CD4-positive, alpha-beta T cell (primary cell): ENCODE measurements at regions not wholly inside any gene's neighbourhood (a gene's known extent, or its start where the extent isn't known, plus 50 kb on each side); places are given as distances from the start of the nearest gene placed in this dataset.

ENCODE experiments used
- ATAC-seq: fragments of 200-7000 bp; cut with Tn5 transposase; one replicate; pipeline ENCODE4 v1.10.0; 2022; ENCODE audit warnings: mild to moderate bottlenecking; ENCODE audit not compliant: poor library complexity
- CTCF ChIA-PET: fragments of 350-600 bp; sonication (Branson Sonifier 250); formaldehyde crosslinking; loops from one replicate; lab custom pipeline; 2021; ENCODE audit warnings: antibody characterized with exemption, inconsistent platforms; lab: Charles Lee
- POLR2A ChIA-PET: fragments of 350-600 bp; sonication (Branson Sonifier 250); formaldehyde crosslinking; loops from one replicate; lab custom pipeline; 2021; ENCODE audit warnings: antibody characterized with exemption, inconsistent platforms; lab: Charles Lee
- DNase-seq, 14 experiments: peaks; one replicate each; pipeline ENCODE4 v3.0.0-alpha.2; 2013 to 2020; ENCODE audit warnings: mixed read lengths in 2 of 14
- H3K27ac ChIP-seq, 2 donors: one replicate each; pipeline versions ENCODE4 v1.5.1 to v1.7.0; 2013; ENCODE audit warnings: low read length in 2 of 2, low read depth in 1 of 2, mild to moderate bottlenecking in 1 of 2
- H3K27me3 ChIP-seq, 2 experiments: 1 replicate in 1 of 2; 2 replicates in 1 of 2; pipeline versions ENCODE4 v1.6.1 to v1.7.0; 2013; ENCODE audit warnings: low read length in 2 of 2, control low read depth in 1 of 2, mild to moderate bottlenecking in 1 of 2, moderate library complexity in 1 of 2; ENCODE audit not compliant: insufficient read depth in 2 of 2, control insufficient read depth in 1 of 2
- H3K36me3 ChIP-seq: one replicate; pipeline ENCODE4 v1.6.1; 2013; ENCODE audit warnings: low read length, control low read depth; ENCODE audit not compliant: insufficient read depth
- H3K4me1 ChIP-seq: one replicate; pipeline ENCODE4 v1.6.1; 2013; ENCODE audit warnings: low read length, control low read depth; ENCODE audit not compliant: insufficient read depth
- H3K4me3 ChIP-seq: one replicate; pipeline ENCODE4 v1.5.1; 2013; ENCODE audit warnings: mild to moderate bottlenecking, low read length, moderate library complexity
- H3K9me3 ChIP-seq, 2 experiments: 1 replicate in 1 of 2; 2 replicates in 1 of 2; pipeline versions ENCODE4 v1.6.1 to v1.7.0; 2013; ENCODE audit warnings: low read length in 2 of 2, mild to moderate bottlenecking in 2 of 2, control low read depth in 1 of 2, moderate library complexity in 1 of 2; ENCODE audit not compliant: control insufficient read depth in 1 of 2, insufficient read depth in 1 of 2
- H3K27ac Mint-ChIP-seq: one replicate; pipeline ENCODE4 v1.8.0; 2020; ENCODE audit warnings: mixed read lengths
- H3K27me3 Mint-ChIP-seq: one replicate; pipeline ENCODE4 v1.8.0; 2021; ENCODE audit warnings: mixed read lengths
- H3K36me3 Mint-ChIP-seq: one replicate; pipeline ENCODE4 v1.8.0; 2021; ENCODE audit warnings: low read depth, mixed read lengths
- H3K4me1 Mint-ChIP-seq: one replicate; pipeline ENCODE4 v1.8.0; 2021; ENCODE audit warnings: low read depth, mixed read lengths
- H3K4me3 Mint-ChIP-seq: one replicate; pipeline ENCODE4 v1.8.0; 2020; ENCODE audit warnings: mild to moderate bottlenecking, mixed read lengths
- H3K9me3 Mint-ChIP-seq: one replicate; pipeline ENCODE4 v1.8.0; 2020; ENCODE audit warnings: mixed read lengths
- intact Hi-C, 2 experiments: fragments of 100-400 bp; cut with DNase I in 1 of 2; cut with micrococcal nuclease in 1 of 2; formaldehyde crosslinking; loops; one replicate each; pipeline versions ENCODE4 v1.15.1 to v1.9.0; 2023 to 2025; cut with DNase I, micrococcal nuclease
- TF ChIP-seq, protein P1 (sequence below): fragments of 200-600 bp; IDR thresholded peaks from one replicate; pipeline ENCODE4 v1.8.0; 2022; ENCODE audit warnings: antibody characterized with exemption, mild to moderate bottlenecking

DNA sequence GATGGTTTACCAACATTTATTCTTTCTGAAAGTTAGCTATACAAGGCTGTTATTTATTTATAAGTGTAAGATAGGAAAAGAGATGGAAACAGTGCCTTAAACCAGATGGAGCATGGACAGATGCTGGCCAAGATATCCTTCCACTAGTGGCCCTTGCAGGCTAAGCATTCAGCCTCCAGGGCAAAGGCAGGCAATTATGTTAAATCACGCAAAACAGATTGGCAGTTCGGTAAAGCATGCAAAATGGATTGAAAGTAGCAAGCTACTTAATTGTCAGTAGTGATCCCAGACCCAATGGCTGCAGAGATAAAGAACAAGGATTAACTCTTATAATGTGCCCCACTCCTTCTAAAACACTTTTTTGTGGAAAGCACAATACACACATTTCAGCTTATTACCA is 105.4 kb upstream of the MAP4K3 start:
- ATAC-seq (no peak), DNase-seq (no peak)
- POLR2A ChIA-PET: no interaction called here
- no peaks in the 10 kb centered on the region for H3K4me1 Mint-ChIP-seq
- no peaks in the 10 kb centered on the region for H3K9me3 ChIP-seq
- no peak overlapping the region for H3K4me3 ChIP-seq
- H3K4me3 Mint-ChIP-seq: no peak overlapping the region
- no peaks in the 10 kb centered on the region for H3K36me3 Mint-ChIP-seq
- H3K27me3 ChIP-seq: no peaks in the 10 kb centered on the region
- H3K9me3 Mint-ChIP-seq: no peaks in the 10 kb centered on the region
- intact Hi-C loops: no loop called here
- H3K27ac Mint-ChIP-seq: no peak overlapping the region
- CTCF ChIA-PET: no interaction called here
- no peaks in the 10 kb centered on the region for H3K27me3 Mint-ChIP-seq
- TF ChIP-seq, protein P1, sequence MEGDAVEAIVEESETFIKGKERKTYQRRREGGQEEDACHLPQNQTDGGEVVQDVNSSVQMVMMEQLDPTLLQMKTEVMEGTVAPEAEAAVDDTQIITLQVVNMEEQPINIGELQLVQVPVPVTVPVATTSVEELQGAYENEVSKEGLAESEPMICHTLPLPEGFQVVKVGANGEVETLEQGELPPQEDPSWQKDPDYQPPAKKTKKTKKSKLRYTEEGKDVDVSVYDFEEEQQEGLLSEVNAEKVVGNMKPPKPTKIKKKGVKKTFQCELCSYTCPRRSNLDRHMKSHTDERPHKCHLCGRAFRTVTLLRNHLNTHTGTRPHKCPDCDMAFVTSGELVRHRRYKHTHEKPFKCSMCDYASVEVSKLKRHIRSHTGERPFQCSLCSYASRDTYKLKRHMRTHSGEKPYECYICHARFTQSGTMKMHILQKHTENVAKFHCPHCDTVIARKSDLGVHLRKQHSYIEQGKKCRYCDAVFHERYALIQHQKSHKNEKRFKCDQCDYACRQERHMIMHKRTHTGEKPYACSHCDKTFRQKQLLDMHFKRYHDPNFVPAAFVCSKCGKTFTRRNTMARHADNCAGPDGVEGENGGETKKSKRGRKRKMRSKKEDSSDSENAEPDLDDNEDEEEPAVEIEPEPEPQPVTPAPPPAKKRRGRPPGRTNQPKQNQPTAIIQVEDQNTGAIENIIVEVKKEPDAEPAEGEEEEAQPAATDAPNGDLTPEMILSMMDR: no peak
- no peaks in the 10 kb centered on the region for H3K4me1 ChIP-seq
- no peak overlapping the region for H3K27ac ChIP-seq
- H3K36me3 ChIP-seq: no peaks in the 10 kb centered on the region

DNA sequence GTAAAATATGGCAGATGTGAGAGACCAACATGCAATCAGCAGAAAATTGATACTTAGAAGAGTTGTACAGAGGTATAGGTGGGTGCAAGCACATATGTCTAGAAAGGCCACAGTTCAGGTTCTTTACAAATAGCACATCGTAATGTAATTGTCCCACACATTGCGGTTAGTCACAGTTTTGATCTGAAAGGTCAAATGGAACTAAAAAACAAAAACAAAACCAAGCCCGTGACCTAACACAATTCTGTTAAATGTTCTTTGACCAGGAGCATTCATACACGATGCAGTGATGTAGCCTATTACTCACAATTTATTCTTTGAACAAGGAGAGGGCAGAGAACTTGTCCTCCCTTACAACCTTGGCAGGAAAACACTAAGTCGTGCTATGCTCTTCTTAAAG is 108.9 kb upstream of the MAP4K3 start:
- Mint-ChIP-seq H3K4me3 (no peak overlapping the region), H3K27me3 (no peaks in the 10 kb centered on the region), H3K9me3 (no peaks in the 10 kb centered on the region), H3K27ac (no peak overlapping the region), H3K4me1 (no peaks in the 10 kb centered on the region), H3K36me3 (no peaks in the 10 kb centered on the region)
- Histone ChIP-seq H3K36me3 (no peaks in the 10 kb centered on the region), H3K27ac (no peak overlapping the region), H3K4me1 (no peaks in the 10 kb centered on the region), H3K9me3 (no peaks in the 10 kb centered on the region), H3K27me3 (no peaks in the 10 kb centered on the region), H3K4me3 (no peak overlapping the region)
- intact Hi-C loops: no loop called here
- no peak for DNase-seq
- TF ChIP-seq, protein P1: no peak
- ATAC-seq: no peak
- ChIA-PET POLR2A (no interaction called here), CTCF (no interaction called here)

DNA sequence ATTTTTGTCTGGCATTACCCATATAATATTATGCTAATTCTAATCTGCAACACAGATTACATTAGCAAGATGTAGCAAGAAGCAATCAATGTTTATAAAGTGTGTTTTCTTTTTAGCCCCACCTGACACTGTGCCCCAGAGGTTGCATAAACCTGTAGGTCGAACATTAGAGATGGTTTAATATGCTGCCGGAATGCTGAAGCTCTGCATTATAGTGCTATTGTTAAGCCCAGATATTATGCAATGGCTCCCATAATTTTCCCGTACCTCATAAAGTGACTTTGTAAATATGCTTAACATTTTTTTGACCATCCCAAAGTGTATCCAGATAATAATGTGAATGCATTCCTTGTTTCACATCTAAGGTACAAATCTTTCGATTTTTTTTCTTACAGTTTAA is 109.3 kb upstream of the MAP4K3 start:
- intact Hi-C loops: no loop called here
- CTCF ChIA-PET: no interaction called here
- H3K27me3 Mint-ChIP-seq: no peaks in the 10 kb centered on the region

More for the DNA sequence above, 109.3 kb upstream of the MAP4K3 start:
- H3K9me3 Mint-ChIP-seq: no peaks in the 10 kb centered on the region
- DNase-seq: no peak
- no peak overlapping the region for H3K27ac Mint-ChIP-seq
- TF ChIP-seq, protein P1: no peak
- Histone ChIP-seq H3K4me1 (no peaks in the 10 kb centered on the region), H3K9me3 (no peaks in the 10 kb centered on the region), H3K4me3 (no peak overlapping the region), H3K27ac (no peak overlapping the region), H3K27me3 (no peaks in the 10 kb centered on the region), H3K36me3 (no peaks in the 10 kb centered on the region)
- no peak for ATAC-seq
- H3K4me3 Mint-ChIP-seq: no peak overlapping the region
- no peaks in the 10 kb centered on the region for H3K4me1 Mint-ChIP-seq
- H3K36me3 Mint-ChIP-seq: no peaks in the 10 kb centered on the region
- POLR2A ChIA-PET: no interaction called here
